ENCODE measurements at regions not wholly inside any gene's neighbourhood (a gene's known extent, or its start where the extent isn't known, plus 50 kb on each side); places are given as distances from the start of the nearest gene placed in this dataset.

DNA sequence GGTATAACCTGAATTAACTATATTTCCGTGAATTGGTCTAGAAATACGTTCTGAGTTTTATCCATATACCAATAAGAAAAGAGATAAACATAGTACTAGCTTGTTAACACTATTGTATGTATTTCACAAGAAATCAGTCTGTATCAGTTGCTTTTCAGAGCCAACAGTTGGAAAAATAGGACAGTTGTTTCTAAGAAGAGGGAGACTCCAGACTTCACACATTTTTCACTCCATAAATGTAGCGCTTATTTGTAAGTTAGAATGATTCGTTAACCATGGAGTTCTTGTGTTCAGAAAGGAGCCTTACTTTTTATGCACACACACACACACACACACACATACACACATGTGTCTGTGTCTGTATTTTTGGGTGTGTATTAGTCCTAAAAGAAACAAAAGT is 376.7 kb upstream of the SMIM31 start:
- ChIA-PET CTCF (no interaction called here), POLR2A (no interaction called here)
- DNase-seq (ENCODE audit: low read depth, low spot score) = no peak

DNA sequence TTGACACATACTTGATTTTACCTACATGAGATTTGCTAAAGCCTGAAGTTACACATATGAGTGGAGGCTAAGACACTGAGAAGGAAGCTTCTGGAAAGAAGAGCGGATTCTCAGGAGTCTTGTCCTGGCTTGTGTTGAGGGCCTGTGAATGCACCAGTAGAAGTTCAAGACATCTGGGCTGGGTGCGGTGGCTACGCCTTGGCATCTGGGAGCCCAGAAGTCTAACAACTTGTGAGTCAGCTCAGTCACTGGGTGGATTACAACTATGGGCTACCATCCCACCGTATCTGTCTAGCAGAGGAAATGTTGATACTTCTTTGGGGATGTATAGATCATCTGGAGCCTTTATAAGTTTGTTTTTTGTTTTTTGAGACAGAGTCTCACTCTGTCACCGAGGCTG is 375.6 kb upstream of the SMIM31 start:
- TF ChIP-seq, protein P1, sequence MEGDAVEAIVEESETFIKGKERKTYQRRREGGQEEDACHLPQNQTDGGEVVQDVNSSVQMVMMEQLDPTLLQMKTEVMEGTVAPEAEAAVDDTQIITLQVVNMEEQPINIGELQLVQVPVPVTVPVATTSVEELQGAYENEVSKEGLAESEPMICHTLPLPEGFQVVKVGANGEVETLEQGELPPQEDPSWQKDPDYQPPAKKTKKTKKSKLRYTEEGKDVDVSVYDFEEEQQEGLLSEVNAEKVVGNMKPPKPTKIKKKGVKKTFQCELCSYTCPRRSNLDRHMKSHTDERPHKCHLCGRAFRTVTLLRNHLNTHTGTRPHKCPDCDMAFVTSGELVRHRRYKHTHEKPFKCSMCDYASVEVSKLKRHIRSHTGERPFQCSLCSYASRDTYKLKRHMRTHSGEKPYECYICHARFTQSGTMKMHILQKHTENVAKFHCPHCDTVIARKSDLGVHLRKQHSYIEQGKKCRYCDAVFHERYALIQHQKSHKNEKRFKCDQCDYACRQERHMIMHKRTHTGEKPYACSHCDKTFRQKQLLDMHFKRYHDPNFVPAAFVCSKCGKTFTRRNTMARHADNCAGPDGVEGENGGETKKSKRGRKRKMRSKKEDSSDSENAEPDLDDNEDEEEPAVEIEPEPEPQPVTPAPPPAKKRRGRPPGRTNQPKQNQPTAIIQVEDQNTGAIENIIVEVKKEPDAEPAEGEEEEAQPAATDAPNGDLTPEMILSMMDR (IDR thresholded peaks at IDR 0.05; ENCODE audit: insufficient read depth, low read length, missing control alignments) = no peak
- ChIA-PET POLR2A (no interaction called here), CTCF (no interaction called here)
- no peak for DNase-seq (ENCODE audit: low read depth, low spot score)
- no peak overlapping the region for H3K4me3 ChIP-seq (ENCODE audit: low read depth, low read length)

More for the DNA sequence above, 376.7 kb upstream of the SMIM31 start:
- TF ChIP-seq, protein P1 (IDR thresholded peaks at IDR 0.05; ENCODE audit: insufficient read depth, low read length, missing control alignments) = no peak
- no peak overlapping the region for H3K4me3 ChIP-seq (ENCODE audit: low read depth, low read length)

DNA sequence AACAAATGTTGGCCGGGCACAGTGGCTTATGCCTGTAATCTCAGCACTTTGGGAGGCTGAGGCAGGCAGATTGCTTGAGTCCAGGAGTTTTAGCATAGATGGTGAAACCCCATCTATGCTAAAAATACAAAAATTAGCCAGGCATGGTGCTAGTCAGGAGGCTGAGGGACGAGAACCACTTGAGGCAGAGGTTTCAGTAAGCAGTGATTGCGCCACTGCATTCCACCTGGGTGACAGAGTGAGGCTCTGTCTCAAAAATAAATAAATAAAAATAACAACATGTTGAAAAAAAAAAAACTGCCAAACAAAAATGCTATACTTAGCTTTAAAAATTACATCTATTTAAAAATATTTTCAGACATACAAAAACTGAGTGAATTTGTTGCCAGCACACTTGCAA is 374.2 kb upstream of the SMIM31 start:
- ChIA-PET CTCF (no interaction called here), POLR2A (no interaction called here)
- DNase-seq (ENCODE audit: low read depth, low spot score) = no peak
- H3K4me3 ChIP-seq (ENCODE audit: low read depth, low read length) = no peak overlapping the region
- TF ChIP-seq, protein P1 (IDR thresholded peaks at IDR 0.05; ENCODE audit: insufficient read depth, low read length, missing control alignments) = no peak

DNA sequence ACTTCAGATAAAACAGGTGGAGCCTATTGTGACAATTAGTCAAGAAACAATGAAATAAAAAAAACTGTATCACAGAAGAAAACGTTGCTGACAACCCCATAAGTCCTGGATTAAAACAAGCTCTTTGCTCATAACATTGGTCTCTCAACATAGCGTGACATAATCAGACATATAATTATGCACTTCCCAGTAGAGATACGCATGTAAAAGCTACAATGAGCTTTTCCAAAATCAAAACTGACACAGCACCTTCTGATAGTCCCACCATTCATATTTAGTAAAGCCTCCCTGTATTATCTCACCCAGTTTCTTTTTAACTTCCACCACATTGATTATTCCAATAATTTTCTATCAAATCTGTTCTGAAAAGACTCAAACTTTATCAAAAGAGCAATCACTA is 372.1 kb upstream of the SMIM31 start:
- ChIA-PET POLR2A (no interaction called here), CTCF (no interaction called here)
- no peak for DNase-seq (ENCODE audit: low read depth, low spot score)
- TF ChIP-seq, protein P1 (IDR thresholded peaks at IDR 0.05; ENCODE audit: insufficient read depth, low read length, missing control alignments) = no peak
- no peak overlapping the region for H3K4me3 ChIP-seq (ENCODE audit: low read depth, low read length)

DNA sequence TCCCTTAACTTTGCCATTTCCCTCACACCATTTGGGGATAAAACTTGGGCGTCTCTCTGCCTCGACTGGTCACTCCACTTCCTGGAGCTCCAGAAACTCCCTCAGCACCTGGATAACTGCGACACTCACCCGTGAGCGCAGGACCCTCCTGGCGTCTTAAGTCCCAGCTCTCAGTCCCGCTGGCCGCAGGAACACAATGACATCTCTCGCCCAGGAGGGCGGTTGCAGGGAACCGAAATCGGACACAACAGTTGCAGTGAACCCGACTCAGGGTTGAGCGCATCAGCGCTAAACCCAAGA is 370.9 kb upstream of the SMIM31 start:
- no peak overlapping the region for H3K4me3 ChIP-seq (ENCODE audit: low read depth, low read length)
- ChIA-PET CTCF (no interaction called here), POLR2A (no interaction called here)
- TF ChIP-seq, protein P1 (IDR thresholded peaks at IDR 0.05; ENCODE audit: insufficient read depth, low read length, missing control alignments) = no peak
- no peak for DNase-seq (ENCODE audit: low read depth, low spot score)

DNA sequence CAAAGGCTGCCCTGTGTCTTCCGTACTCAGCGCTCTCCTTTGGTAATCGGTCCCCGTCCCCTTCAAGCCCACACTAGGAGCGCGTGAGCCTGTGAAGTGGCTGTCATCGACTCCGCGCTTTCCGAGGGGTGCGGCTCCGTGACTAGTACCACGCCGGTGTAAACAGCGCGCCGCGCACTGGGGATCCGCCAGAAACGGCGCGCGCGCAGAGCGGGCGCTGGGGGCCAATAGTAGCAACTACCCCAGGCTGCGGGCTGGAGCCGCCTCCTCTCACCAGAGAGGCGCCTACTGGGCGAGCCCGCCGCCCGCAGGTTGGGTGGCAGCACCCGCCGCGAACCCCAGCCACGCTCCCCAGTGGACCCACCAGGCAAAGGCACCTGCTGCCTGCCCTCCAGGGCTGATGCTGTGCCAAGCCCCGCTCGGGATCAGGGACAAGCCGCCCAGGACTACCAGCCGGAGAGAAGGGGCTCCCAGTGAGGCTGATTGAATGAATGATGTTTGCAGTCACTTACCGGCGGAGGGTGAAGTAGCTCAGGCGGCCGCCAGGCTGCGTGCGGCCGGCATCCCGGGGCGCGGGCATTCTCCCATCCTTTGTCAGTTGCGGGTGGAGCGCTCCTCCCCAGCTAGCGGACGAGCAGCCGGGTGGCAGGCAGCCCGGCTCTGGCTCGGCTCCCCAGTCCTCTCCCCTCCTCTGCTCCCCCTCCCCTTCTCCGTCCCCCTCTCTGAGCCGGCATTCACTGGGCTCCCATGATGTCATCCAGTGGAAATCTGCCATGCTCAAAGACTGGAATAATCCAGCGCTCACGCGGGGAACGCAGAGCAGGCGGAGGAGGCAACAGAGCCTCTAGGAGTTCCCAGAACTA is 370.3 kb upstream of the SMIM31 start:
- CTCF ChIA-PET = no interaction called here
- no peak overlapping the region for H3K4me3 ChIP-seq (ENCODE audit: low read depth, low read length)
- POLR2A ChIA-PET = no interaction called here
- TF ChIP-seq, protein P1 (IDR thresholded peaks at IDR 0.05; ENCODE audit: insufficient read depth, low read length, missing control alignments) = no peak
- DNase-seq (ENCODE audit: low read depth, low spot score) = no peak

Measured in AG04449 (cell line).